Chondrocyte (in vitro differentiated cells): ENCODE measurements at regions not wholly inside any gene's neighbourhood (a gene's known extent, or its start where the extent isn't known, plus 50 kb on each side); places are given as distances from the start of the nearest gene placed in this dataset.

Source experiments
- DNase-seq: peaks from one replicate; pipeline ENCODE4 v3.0.0; 2021; ENCODE audit warnings: mixed read lengths, low spot score
- H3K27ac Mint-ChIP-seq: one replicate; pipeline ENCODE4 v1.8.0; 2021; ENCODE audit warnings: mild to moderate bottlenecking, moderate library complexity, mixed read lengths; ENCODE audit not compliant: unreplicated experiment
- H3K27me3 Mint-ChIP-seq: 2 replicates; pipeline ENCODE4 v1.8.0; 2021; ENCODE audit warnings: low read depth, mixed read lengths
- H3K36me3 Mint-ChIP-seq: 2 replicates; pipeline ENCODE4 v1.8.0; 2021; ENCODE audit warnings: low read depth, mixed read lengths
- H3K4me1 Mint-ChIP-seq: 2 replicates; pipeline ENCODE4 v1.8.0; 2021; ENCODE audit warnings: low read depth, mild to moderate bottlenecking, mixed read lengths
- H3K4me3 Mint-ChIP-seq: one replicate; pipeline ENCODE4 v1.8.0; 2021; ENCODE audit warnings: mild to moderate bottlenecking, moderate library complexity, mixed read lengths; ENCODE audit not compliant: unreplicated experiment
- H3K9me3 Mint-ChIP-seq: 2 replicates; pipeline ENCODE4 v1.8.0; 2021; ENCODE audit warnings: low read depth, mixed read lengths
- TF ChIP-seq, protein P1 (sequence below): fragments of 200-600 bp; sonication (generic); IDR thresholded peaks from 2 replicates; pipeline ENCODE4 v1.5.0; 2021; ENCODE audit warnings: antibody characterized with exemption, mild to moderate bottlenecking, moderate library complexity

DNA sequence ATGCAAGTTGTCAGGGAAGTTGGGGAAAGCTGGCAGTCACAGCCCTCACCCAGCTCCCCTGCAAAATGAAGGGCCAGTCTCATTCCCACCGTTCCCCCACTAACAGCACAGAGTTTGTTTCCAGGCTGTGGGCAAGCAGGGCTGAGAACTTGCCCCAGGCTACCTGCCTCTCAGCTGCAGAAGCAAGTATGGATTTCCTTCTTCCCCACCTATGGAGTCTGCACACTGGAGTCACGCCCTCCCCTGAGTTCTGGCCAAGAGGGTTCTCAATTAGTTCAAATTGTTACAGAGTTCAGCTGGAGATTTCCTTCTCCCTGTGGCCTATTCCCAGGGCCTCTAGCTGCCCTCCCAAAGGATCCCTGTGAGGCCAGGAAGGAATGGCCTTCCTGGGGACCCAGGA, 90.1 kb upstream of the ATP11B start:
- Mint-ChIP-seq H3K4me1 (no peaks in the 10 kb centered on the region), H3K4me3 (no peak overlapping the region), H3K9me3 (peaks cover 7% of the 10 kb centered on the region), H3K27me3 (peaks cover 7% of the 10 kb centered on the region), H3K36me3 (no peaks in the 10 kb centered on the region), H3K27ac (no peak overlapping the region)
- no peak for DNase-seq
- TF ChIP-seq, protein P1, sequence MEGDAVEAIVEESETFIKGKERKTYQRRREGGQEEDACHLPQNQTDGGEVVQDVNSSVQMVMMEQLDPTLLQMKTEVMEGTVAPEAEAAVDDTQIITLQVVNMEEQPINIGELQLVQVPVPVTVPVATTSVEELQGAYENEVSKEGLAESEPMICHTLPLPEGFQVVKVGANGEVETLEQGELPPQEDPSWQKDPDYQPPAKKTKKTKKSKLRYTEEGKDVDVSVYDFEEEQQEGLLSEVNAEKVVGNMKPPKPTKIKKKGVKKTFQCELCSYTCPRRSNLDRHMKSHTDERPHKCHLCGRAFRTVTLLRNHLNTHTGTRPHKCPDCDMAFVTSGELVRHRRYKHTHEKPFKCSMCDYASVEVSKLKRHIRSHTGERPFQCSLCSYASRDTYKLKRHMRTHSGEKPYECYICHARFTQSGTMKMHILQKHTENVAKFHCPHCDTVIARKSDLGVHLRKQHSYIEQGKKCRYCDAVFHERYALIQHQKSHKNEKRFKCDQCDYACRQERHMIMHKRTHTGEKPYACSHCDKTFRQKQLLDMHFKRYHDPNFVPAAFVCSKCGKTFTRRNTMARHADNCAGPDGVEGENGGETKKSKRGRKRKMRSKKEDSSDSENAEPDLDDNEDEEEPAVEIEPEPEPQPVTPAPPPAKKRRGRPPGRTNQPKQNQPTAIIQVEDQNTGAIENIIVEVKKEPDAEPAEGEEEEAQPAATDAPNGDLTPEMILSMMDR: no peak

GRCh38 chr3:182704926-182705325, 88.4 kb upstream of the ATP11B start:
- no peak for DNase-seq
- Mint-ChIP-seq H3K4me3 (no peak overlapping the region), H3K36me3 (no peaks in the 10 kb centered on the region), H3K4me1 (no peaks in the 10 kb centered on the region), H3K27me3 (peaks cover 7% of the 10 kb centered on the region), H3K9me3 (peaks cover 7% of the 10 kb centered on the region), H3K27ac (no peak overlapping the region)
- TF ChIP-seq, protein P1: no peak

DNA sequence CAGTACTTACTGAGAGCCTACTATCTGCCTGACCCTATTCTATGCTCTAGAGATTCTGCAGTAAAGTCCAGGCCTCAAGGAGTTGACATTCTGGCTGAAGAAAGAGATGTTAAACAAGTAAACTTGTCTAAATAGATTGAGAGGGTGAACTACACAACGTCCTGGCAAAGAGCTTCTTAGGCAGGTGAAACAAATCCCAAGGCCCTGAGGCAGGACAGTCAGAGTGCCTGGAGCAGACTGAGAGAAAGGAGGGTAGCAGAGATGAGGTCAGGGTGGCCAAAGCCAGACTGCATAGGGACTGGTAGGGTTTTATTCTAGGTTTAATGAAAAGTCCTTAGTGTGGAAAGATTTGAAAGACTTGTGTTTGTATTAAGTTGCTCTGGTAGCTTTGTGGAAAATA, 84.5 kb upstream of the ATP11B start:
- H3K4me1 Mint-ChIP-seq: no peaks in the 10 kb centered on the region
- no peak for DNase-seq

DNA sequence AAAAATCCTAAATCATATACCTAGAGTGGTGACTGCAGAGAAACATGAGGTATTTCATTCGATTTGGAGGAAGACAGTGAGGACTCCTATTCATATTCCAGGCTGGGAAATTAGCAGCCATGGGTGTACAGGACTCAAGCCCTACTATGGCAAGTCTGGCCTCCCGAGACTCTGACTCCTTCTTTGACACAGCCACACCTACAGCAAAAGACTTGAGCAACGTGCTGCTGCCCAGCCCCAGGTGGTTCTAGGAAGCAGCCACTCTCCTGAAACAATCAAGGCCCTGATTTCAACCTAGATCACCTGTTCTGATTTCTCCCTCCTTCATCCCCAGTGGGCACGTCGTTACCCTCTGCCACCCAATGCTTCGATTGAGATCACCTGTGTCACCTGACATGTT, 84.0 kb upstream of the ATP11B start:
- H3K27me3 Mint-ChIP-seq: no peaks in the 10 kb centered on the region
- H3K27ac Mint-ChIP-seq: no peak overlapping the region
- H3K9me3 Mint-ChIP-seq: no peaks in the 10 kb centered on the region
- no peak for DNase-seq
- H3K36me3 Mint-ChIP-seq: no peaks in the 10 kb centered on the region
- H3K4me3 Mint-ChIP-seq: no peak overlapping the region
- peaks cover 2% of the 10 kb centered on the region for H3K4me1 Mint-ChIP-seq
- TF ChIP-seq, protein P1: no peak

More for the DNA sequence above, 84.5 kb upstream of the ATP11B start:
- Mint-ChIP-seq H3K4me3 (no peak overlapping the region), H3K27ac (no peak overlapping the region), H3K27me3 (peaks cover under 1% of the 10 kb centered on the region), H3K36me3 (no peaks in the 10 kb centered on the region), H3K9me3 (no peaks in the 10 kb centered on the region)
- TF ChIP-seq, protein P1: no peak

DNA sequence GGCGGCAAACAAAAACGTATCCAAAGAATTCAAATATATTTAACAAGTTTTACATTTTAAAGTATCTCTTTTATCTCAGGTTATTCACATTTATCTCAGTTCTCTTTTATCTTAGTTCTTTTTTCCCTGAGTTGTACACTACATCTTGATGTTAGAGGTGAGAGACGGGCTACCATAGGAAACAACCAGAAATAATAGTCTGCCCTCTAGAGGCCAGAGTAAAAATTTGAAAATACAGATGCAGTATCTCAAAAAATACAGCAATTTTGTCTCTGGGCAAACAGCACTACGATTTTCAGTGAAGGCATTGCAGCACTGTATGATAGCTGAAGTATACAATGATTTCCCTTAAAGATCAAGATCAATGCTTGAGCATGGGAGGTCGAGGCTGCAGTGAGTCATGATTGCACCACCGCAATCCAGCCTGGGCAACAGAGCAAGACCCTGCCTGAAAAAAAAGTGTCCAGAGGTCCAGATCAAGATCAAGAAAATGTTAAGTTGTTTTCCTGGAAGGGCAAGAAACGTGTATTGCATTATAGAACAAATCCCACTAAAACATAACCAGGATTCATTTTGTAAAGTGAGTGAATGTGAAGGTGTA, 82.6 kb upstream of the ATP11B start:
- no peaks in the 10 kb centered on the region for H3K27me3 Mint-ChIP-seq
- TF ChIP-seq, protein P1: peak; percentile 86
- no peak overlapping the region for H3K27ac Mint-ChIP-seq
- peaks cover 2% of the 10 kb centered on the region for H3K4me1 Mint-ChIP-seq
- H3K36me3 Mint-ChIP-seq: no peaks in the 10 kb centered on the region
- no peak for DNase-seq
- no peak overlapping the region for H3K4me3 Mint-ChIP-seq
- no peaks in the 10 kb centered on the region for H3K9me3 Mint-ChIP-seq
